HCT116 (cell line): ENCODE measurements at regions not wholly inside any gene's neighbourhood (a gene's known extent, or its start where the extent isn't known, plus 50 kb on each side); places are given as distances from the start of the nearest gene placed in this dataset.

Source experiments
- ATAC-seq: fragments of 200-7000 bp; cut with Tn5 transposase; 2 replicates; pipeline ENCODE4 v1.9.1; 2020; ENCODE audit warnings: mild to moderate bottlenecking, moderate library complexity
- BruUV-seq: library from RNA; stranded (reverse); fragments of 400-500 nt; replicated peaks from 2 replicates; lab custom pipeline; 2021; lab: Mats Ljungman, UMichigan
- CTCF ChIA-PET: fragments of 300-600 bp; sonication (Branson Sonifier 250); formaldehyde crosslinking; loops from one replicate; lab custom pipeline; 2021; ENCODE audit warnings: antibody characterized with exemption; lab: Charles Lee
- POLR2A ChIA-PET: fragments of 300-600, 350-600 bp; sonication (Branson Sonifier 250); formaldehyde crosslinking; loops from one replicate; lab custom pipeline; 2021; ENCODE audit warnings: antibody characterized with exemption; lab: Charles Lee
- RAD21 ChIA-PET, 2 experiments: fragments of 300-600 bp; sonication (Branson Sonifier 250); formaldehyde crosslinking; loops; one replicate each; lab custom pipeline; 2023; ENCODE audit warnings: low total read pairs in 2 of 2; ENCODE audit not compliant: uncharacterized antibody in 2 of 2, unreplicated experiment in 2 of 2, low non-redundant PET in 1 of 2; lab: Charles Lee
- DNase-seq: peaks from one replicate; pipeline ENCODE4 v3.0.0-alpha.2; 2010; ENCODE audit warnings: low read depth, low spot score
- H2AFZ ChIP-seq: fragments of 200-600 bp; shearing (Covaris generic), sonication (generic); 2 replicates; pipeline ENCODE4 v1.6.1; 2017; ENCODE audit warnings: low read depth, mixed run types, mixed read lengths, antibody characterized with exemption, low read length; ENCODE audit not compliant: poor library complexity, severe bottlenecking
- H3K27ac ChIP-seq: 2 replicates; pipeline ENCODE4 v1.5.1; 2012; ENCODE audit warnings: low read depth, low read length
- H3K27me3 ChIP-seq: fragments of 200-600 bp; sonication (generic); 2 replicates; pipeline ENCODE4 v1.6.1; 2016; ENCODE audit warnings: mixed run types, low read length, mixed read lengths; ENCODE audit not compliant: insufficient read depth
- H3K36me3 ChIP-seq, 2 experiments: fragments of 200-500 bp in 1 of 2; fragments of 200-600 bp in 1 of 2; sonication (Bioruptor generic) in 1 of 2; sonication (generic) in 1 of 2; 2 replicates each; pipeline versions ENCODE4 v1.5.1 to v1.6.1; 2014 to 2016; ENCODE audit warnings: low read length in 2 of 2, inconsistent platforms in 1 of 2, mixed read lengths in 1 of 2, mixed run types in 1 of 2; ENCODE audit not compliant: insufficient read depth in 2 of 2, control insufficient read depth in 1 of 2
- H3K4me1 ChIP-seq, 2 experiments: fragments of 200-600 bp in 1 of 2; sonication (generic) in 1 of 2; 2 replicates each; pipeline versions ENCODE4 v1.5.1 to v1.6.1; 2012 to 2017; ENCODE audit warnings: low read length in 2 of 2, inconsistent platforms in 1 of 2, mild to moderate bottlenecking in 1 of 2, mixed read lengths in 1 of 2, mixed run types in 1 of 2, moderate library complexity in 1 of 2; ENCODE audit not compliant: insufficient read depth in 2 of 2, control insufficient read depth in 1 of 2
- H3K4me2 ChIP-seq: fragments of 200-600 bp; sonication (generic); 2 replicates; pipeline ENCODE4 v1.6.1; 2017; ENCODE audit warnings: mixed run types, low read length, mixed read lengths
- H3K4me3 ChIP-seq, 2 experiments: fragments of 200-600 bp in 1 of 2; sonication (generic) in 1 of 2; replicated peaks in 1 of 2; 2 replicates each; pipeline ENCODE4 v1.5.1; 2011 to 2016; ENCODE audit warnings: low read length in 2 of 2, control low read depth in 1 of 2, low read depth in 1 of 2, mild to moderate bottlenecking in 1 of 2, mixed read lengths in 1 of 2, mixed run types in 1 of 2
- H3K79me2 ChIP-seq: fragments of 200-600 bp; sonication (generic); 2 replicates; pipeline ENCODE4 v1.6.1; 2017; ENCODE audit warnings: mild to moderate bottlenecking, mixed run types, low read length, moderate library complexity, mixed read lengths; ENCODE audit not compliant: insufficient read depth
- H3K9ac ChIP-seq: fragments of 200-600 bp; sonication (generic); 2 replicates; pipeline ENCODE4 v1.6.1; 2016; ENCODE audit warnings: low read length, mixed read lengths
- H3K9me2 ChIP-seq: fragments of 200-600 bp; sonication (generic), shearing (Covaris generic); 2 replicates; pipeline ENCODE4 v1.6.1; 2017; ENCODE audit warnings: mixed run types, mild to moderate bottlenecking, moderate library complexity; ENCODE audit not compliant: insufficient read depth
- H3K9me3 ChIP-seq, 2 experiments: fragments of 200-500 bp in 1 of 2; fragments of 200-600 bp in 1 of 2; sonication (Bioruptor generic) in 1 of 2; sonication (generic) in 1 of 2; 2 replicates each; pipeline ENCODE4 v1.6.1; 2014 to 2017; ENCODE audit warnings: low read length in 2 of 2, mixed read lengths in 2 of 2, inconsistent platforms in 1 of 2, low read depth in 1 of 2, mild to moderate bottlenecking in 1 of 2, mixed run types in 1 of 2, moderate library complexity in 1 of 2; ENCODE audit not compliant: control insufficient read depth in 1 of 2, insufficient read depth in 1 of 2
- H4K20me1 ChIP-seq: fragments of 200-600 bp; sonication (generic), shearing (Covaris generic); 2 replicates; pipeline ENCODE4 v1.6.1; 2017; ENCODE audit warnings: mixed run types, mild to moderate bottlenecking, moderate library complexity; ENCODE audit not compliant: insufficient read depth
- CBX3 ChIP-seq: IDR thresholded peaks from 2 replicates; pipeline ENCODE4 v1.6.1; 2012; ENCODE audit warnings: low read depth
- CEBPB ChIP-seq: IDR thresholded peaks from 2 replicates; pipeline ENCODE4 v1.6.1; 2012; ENCODE audit warnings: low read depth
- CTCF ChIP-seq, 3 experiments: fragments of 200-600 bp in 1 of 3; sonication (generic) in 1 of 3; IDR thresholded peaks in 2 of 3; conservative IDR thresholded peaks in 1 of 3; 2 replicates each; pipeline ENCODE4 v1.5.1; 2012 to 2017; ENCODE audit warnings: low read depth in 2 of 3, low read length in 2 of 3, antibody characterized with exemption in 1 of 3, borderline replicate concordance in 1 of 3, control low read depth in 1 of 3, mild to moderate bottlenecking in 1 of 3, mixed read lengths in 1 of 3, mixed run types in 1 of 3, moderate library complexity in 1 of 3; ENCODE audit not compliant: insufficient read depth in 1 of 3
- EGR1 ChIP-seq: IDR thresholded peaks from 2 replicates; pipeline ENCODE4 v1.6.1; 2012; ENCODE audit warnings: low read depth
- EZH2phosphoT487 ChIP-seq: fragments of 200-600 bp; IDR thresholded peaks from 2 replicates; pipeline ENCODE4 v1.6.1; 2018; ENCODE audit warnings: antibody characterized with exemption, borderline replicate concordance
- FOSL1 ChIP-seq: IDR thresholded peaks from 2 replicates; pipeline ENCODE4 v1.6.1; 2012; ENCODE audit warnings: low read depth
- JUND ChIP-seq: IDR thresholded peaks from 2 replicates; pipeline ENCODE4 v1.6.1; 2012
- POLR2A ChIP-seq: IDR thresholded peaks from 2 replicates; pipeline ENCODE4 v1.7.0; 2011; ENCODE audit warnings: borderline replicate concordance; ENCODE audit not compliant: insufficient read depth, insufficient read length; ENCODE audit errors: extremely low read depth
- RAD21 ChIP-seq: IDR thresholded peaks from 2 replicates; pipeline ENCODE4 v1.6.1; 2012; ENCODE audit warnings: low read depth, mild to moderate bottlenecking
- REST ChIP-seq: IDR thresholded peaks from 2 replicates; pipeline ENCODE4 v1.6.1; 2012; ENCODE audit warnings: low read depth
- SRF ChIP-seq: IDR thresholded peaks from 2 replicates; pipeline ENCODE4 v1.6.1; 2012; ENCODE audit warnings: low read depth
- YY1 ChIP-seq: IDR thresholded peaks from 2 replicates; pipeline ENCODE4 v1.6.1; 2011; ENCODE audit warnings: low read length, low read depth, moderate library complexity, mild to moderate bottlenecking; ENCODE audit not compliant: insufficient replicate concordance; ENCODE audit errors: extremely low read depth
- ZFX ChIP-seq: fragments of 450-650 bp; IDR thresholded peaks from 2 replicates; pipeline ENCODE4 v1.6.1; 2017
- ZNF274 ChIP-seq: fragments of 200-500 bp; sonication (Bioruptor generic); IDR thresholded peaks from 2 replicates; pipeline ENCODE4 v1.6.1; 2014; ENCODE audit warnings: mild to moderate bottlenecking, low read depth, low read length, inconsistent platforms
- intact Hi-C: fragments of 100-400 bp; cut with micrococcal nuclease; formaldehyde crosslinking; loops from 2 replicates; pipeline ENCODE4 v1.10.0; 2022

- no peaks in the 10 kb centered on the region; the same call in 1 of the 2 replicates for H3K9me2 ChIP-seq
- DNase-seq (no peak), ATAC-seq (no peak)
- CTCF ChIA-PET, result no interaction called here
- POLR2A ChIA-PET, result no interaction called here
- no peaks in the 10 kb centered on the region for H3K9me3 ChIP-seq
- H3K4me2 ChIP-seq, result no peak overlapping the region
- H2AFZ ChIP-seq, result no peak overlapping the region
- H3K79me2 ChIP-seq, result no peaks in the 10 kb centered on the region
- RAD21 ChIA-PET, result no interaction called here
- no TSS peak for BruUV-seq
- H3K27ac ChIP-seq, result no peak overlapping the region
- intact Hi-C loops, result no loop called here
- H3K27me3 ChIP-seq, result no peaks in the 10 kb centered on the region
- no peaks in the 10 kb centered on the region for H3K4me1 ChIP-seq
- no peak overlapping the region for H3K4me3 ChIP-seq
- H3K9ac ChIP-seq, result no peak overlapping the region
- TF ChIP-seq ZFX (no peak), EZH2phosphoT487 (no peak), RAD21 (no peak), CBX3 (no peak), FOSL1 (no peak), ZNF274 (no peak), JUND (no peak), EGR1 (no peak), POLR2A (no peak), SRF (no peak), YY1 (no peak)
- no peaks in the 10 kb centered on the region for H4K20me1 ChIP-seq
- H3K36me3 ChIP-seq, result no peaks in the 10 kb centered on the region
Observed at GRCh38 chr6:105695461-105695860, 292.6 kb upstream of the PREP start.

GRCh38 chr6:105692613-105693215 lies 289.8 kb upstream of the PREP start:
- H3K36me3 ChIP-seq, result no peaks in the 10 kb centered on the region
- no peaks in the 10 kb centered on the region for H3K9me3 ChIP-seq
- no peaks in the 10 kb centered on the region for H3K79me2 ChIP-seq
- ChIA-PET CTCF (no interaction called here), RAD21 (no interaction called here), POLR2A (no interaction called here)
- no peaks in the 10 kb centered on the region for H4K20me1 ChIP-seq
- DNase-seq, result no peak
- no peaks in the 10 kb centered on the region for H3K4me1 ChIP-seq
- no peak overlapping the region for H2AFZ ChIP-seq
- ATAC-seq, result no peak
- no peaks in the 10 kb centered on the region; the same call in 1 of the 2 replicates for H3K9me2 ChIP-seq
- H3K27ac ChIP-seq, result no peak overlapping the region
- no peak overlapping the region for H3K9ac ChIP-seq
- intact Hi-C loops, result no loop called here
- H3K27me3 ChIP-seq, result no peaks in the 10 kb centered on the region
- H3K4me2 ChIP-seq, result no peak overlapping the region
- BruUV-seq, result no TSS peak
- no peak overlapping the region for H3K4me3 ChIP-seq
- TF ChIP-seq CEBPB (no peak), POLR2A (no peak), REST (no peak), ZFX (no peak), CTCF (IDR thresholded peaks at IDR 0.05 in 2 of 3, conservative IDR thresholded peaks at IDR 0.05 in 1 of 3; ENCODE audit: borderline replicate concordance in 1 of 3, insufficient read depth in 1 of 3, low read depth in 2 of 3, low read length in 2 of 3) (no peak)
